ENCODE measurements at regions not wholly inside any gene's neighbourhood (a gene's known extent, or its start where the extent isn't known, plus 50 kb on each side); places are given as distances from the start of the nearest gene placed in this dataset.

- TF ChIP-seq POLR2A (IDR thresholded peaks at IDR 0.05; ENCODE audit: low read depth, low read length) (no peak), CTCF (IDR thresholded peaks at IDR 0.05; ENCODE audit: extremely low read depth in 1 of 2, insufficient read depth in 1 of 2, low read depth in 1 of 2, low read length in 2 of 2) (no peak), EZH2 (IDR thresholded peaks at IDR 0.05; ENCODE audit: borderline replicate concordance, low read depth, low read length, severe bottlenecking) (no peak), POLR2AphosphoS5 (IDR thresholded peaks at IDR 0.05; ENCODE audit: insufficient read depth, low read depth, low read length) (no peak), MYC (IDR thresholded peaks at IDR 0.05; ENCODE audit: low read depth, low read length) (no peak), MAX (IDR thresholded peaks at IDR 0.05; ENCODE audit: insufficient read depth, insufficient read length) (no peak), JUN (IDR thresholded peaks at IDR 0.05; ENCODE audit: borderline replicate concordance, insufficient read depth, insufficient read length, low read depth) (no peak), GATA2 (IDR thresholded peaks at IDR 0.05; ENCODE audit: insufficient read depth, insufficient read length, low read depth, low read length) (no peak)
These were observed 97.8 kb downstream of the ZFP36L2 start for GRCh38 chr2:43128559-43128955.

All from endothelial cell of umbilical vein (primary cell).